HUES6 (cell line): ENCODE measurements at regions not wholly inside any gene's neighbourhood (a gene's known extent, or its start where the extent isn't known, plus 50 kb on each side); places are given as distances from the start of the nearest gene placed in this dataset.

Experiments used
- H3K27ac ChIP-seq: 2 replicates; pipeline ENCODE4 v1.7.0; 2013; ENCODE audit warnings: low read depth, mild to moderate bottlenecking, low read length, inconsistent platforms
- H3K27me3 ChIP-seq: 2 replicates; pipeline ENCODE4 v1.6.1; 2013; ENCODE audit warnings: low read length; ENCODE audit not compliant: control insufficient read depth, insufficient read depth
- H3K36me3 ChIP-seq: 2 replicates; pipeline ENCODE4 v1.6.1; 2013; ENCODE audit warnings: low read length; ENCODE audit not compliant: control insufficient read depth, insufficient read depth
- H3K4me1 ChIP-seq: 2 replicates; pipeline ENCODE4 v1.6.1; 2013; ENCODE audit warnings: low read length; ENCODE audit not compliant: control insufficient read depth, insufficient read depth
- H3K4me3 ChIP-seq: 2 replicates; pipeline ENCODE4 v1.5.1; 2013; ENCODE audit warnings: low read depth, low read length
- H3K9ac ChIP-seq: one replicate; pipeline ENCODE4 v1.6.1; 2013; ENCODE audit warnings: mild to moderate bottlenecking, low read length
- H3K9me3 ChIP-seq: 2 replicates; pipeline ENCODE4 v1.6.1; 2013; ENCODE audit warnings: low read depth, low read length; ENCODE audit not compliant: control insufficient read depth, insufficient read depth

DNA sequence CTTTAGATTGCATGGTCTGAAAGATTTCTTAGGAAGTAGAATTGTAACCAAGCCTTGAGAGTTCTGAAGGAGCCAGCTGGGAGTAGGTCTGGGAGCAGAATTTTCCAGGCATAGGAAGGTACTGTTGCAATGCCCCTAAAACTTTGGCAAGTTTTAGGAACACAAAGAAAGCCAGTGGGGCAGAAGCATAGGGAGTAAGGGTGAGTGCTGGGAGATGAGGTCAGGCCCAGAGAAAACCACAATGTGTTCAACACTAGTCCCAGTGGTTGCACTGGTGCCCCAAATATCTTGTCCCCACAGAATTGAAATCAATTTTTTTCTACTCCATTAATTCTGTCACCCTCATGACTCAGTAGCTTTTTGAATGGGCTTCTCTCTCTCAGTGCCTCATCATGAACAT lies 120.7 kb upstream of the GALNT15 start:
- no peak overlapping the region for H3K9ac ChIP-seq
- H3K27ac ChIP-seq: no peak overlapping the region
- H3K36me3 ChIP-seq: no peaks in the 10 kb centered on the region
- H3K4me1 ChIP-seq: peaks cover 5% of the 10 kb centered on the region; the same call in 1 of the 2 replicates
- H3K27me3 ChIP-seq: no peaks in the 10 kb centered on the region
- no peak overlapping the region for H3K4me3 ChIP-seq
- H3K9me3 ChIP-seq: no peaks in the 10 kb centered on the region

DNA sequence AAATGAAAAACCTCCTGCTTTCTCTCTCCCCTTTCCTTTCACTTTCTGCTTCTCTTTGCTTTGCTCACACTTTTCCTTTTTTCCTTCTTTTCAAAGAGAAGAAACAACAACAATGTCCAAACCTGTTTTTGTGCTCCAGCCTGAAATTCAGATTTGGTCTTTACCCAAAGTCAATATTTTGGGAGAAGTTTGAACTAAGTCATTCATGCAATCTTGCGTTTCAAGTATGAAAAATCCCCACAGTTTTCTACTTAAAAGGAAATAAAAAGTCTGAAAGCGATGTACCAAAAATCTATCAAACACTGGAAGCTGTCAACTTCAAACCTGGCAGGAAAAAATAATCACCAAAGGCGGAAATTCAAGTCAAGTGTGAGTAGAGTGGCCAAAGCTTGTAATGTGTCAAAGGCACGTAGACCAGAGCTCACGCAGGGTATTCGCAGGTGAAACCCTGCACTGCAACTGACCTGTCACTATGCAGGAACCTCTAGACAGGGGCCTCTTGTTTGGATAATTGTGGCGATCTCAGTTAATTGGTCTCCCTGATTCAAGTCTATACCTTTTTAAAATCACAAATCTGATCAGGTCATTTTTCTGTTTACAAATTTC lies 118.8 kb upstream of the GALNT15 start:
- Histone ChIP-seq H3K4me3 (no peak overlapping the region), H3K27ac (no peak overlapping the region), H3K4me1 (peaks cover 14% of the 10 kb centered on the region; the same call in 1 of the 2 replicates), H3K9me3 (no peaks in the 10 kb centered on the region), H3K36me3 (no peaks in the 10 kb centered on the region), H3K27me3 (no peaks in the 10 kb centered on the region), H3K9ac (no peak overlapping the region)

DNA sequence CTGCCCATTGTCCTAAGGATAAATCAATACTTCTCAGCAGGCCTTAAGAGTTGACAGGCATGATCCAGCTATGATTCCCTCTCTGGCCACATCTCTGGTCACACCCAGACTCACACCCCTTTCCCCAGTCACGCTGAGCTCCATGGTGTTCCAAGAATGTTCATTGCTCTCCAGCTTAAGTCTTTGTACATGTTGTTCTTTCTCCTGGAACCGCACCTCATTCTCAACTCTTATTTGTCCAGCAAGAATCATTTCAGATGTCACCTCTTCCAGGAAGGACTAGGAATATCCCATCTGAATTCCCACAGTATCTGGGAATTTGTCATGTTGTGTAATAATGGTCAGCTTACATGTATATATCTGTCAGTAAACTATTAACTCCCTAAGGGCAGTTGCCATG lies 118.3 kb upstream of the GALNT15 start:
- H3K36me3 ChIP-seq: no peaks in the 10 kb centered on the region
- H3K9ac ChIP-seq: no peak overlapping the region
- no peaks in the 10 kb centered on the region for H3K9me3 ChIP-seq
- H3K27ac ChIP-seq: no peak overlapping the region
- H3K4me1 ChIP-seq: peaks cover 14% of the 10 kb centered on the region; the same call in 1 of the 2 replicates
- no peak overlapping the region for H3K4me3 ChIP-seq
- no peaks in the 10 kb centered on the region for H3K27me3 ChIP-seq

DNA sequence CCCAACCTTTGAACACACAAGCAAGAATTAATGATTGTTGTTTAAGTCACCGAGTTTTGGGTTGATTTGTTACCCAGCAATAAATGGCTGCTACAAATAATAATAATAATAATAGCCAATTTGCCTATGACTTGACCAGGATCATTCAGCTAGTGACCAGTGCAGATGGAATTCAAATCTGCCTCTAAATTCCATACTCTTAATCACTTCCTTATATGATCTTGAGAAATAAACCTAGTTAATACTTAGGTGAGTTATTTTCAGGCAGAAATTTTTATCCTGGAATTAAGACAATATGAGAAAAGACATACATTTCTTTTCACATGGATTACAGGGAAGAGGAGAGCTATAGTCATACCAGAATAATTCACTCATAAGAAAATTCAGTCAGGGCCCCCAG lies 116.0 kb upstream of the GALNT15 start:
- Histone ChIP-seq H3K27ac (no peak overlapping the region), H3K4me1 (peaks cover 14% of the 10 kb centered on the region; the same call in 1 of the 2 replicates), H3K9ac (no peak overlapping the region)

DNA sequence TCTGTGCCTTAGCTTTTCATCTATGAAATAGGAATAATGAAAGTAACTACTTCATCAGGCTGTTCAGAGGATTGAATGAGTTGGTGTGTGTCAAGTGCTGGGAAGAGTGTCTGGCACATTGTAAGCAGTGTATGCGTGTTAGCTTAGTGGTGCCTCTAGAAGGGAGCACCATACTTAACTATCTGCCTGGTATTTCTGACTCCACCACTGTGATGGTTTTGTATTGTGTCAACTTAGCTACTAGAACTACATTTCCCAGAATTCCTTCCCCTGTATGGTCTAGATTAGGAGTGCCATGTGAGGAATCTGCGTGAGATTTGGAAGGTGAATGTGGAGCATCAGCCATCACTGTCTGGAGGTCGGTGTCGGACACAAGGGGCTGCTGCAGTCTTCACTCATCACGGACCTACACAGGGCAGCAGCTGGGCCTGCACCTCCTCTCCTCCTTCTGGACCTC lies 115.4 kb upstream of the GALNT15 start:
- H3K4me1 ChIP-seq: peaks cover 14% of the 10 kb centered on the region; the same call in 1 of the 2 replicates
- H3K27me3 ChIP-seq: no peaks in the 10 kb centered on the region
- no peak overlapping the region for H3K9ac ChIP-seq
- no peak overlapping the region for H3K27ac ChIP-seq
- no peak overlapping the region for H3K4me3 ChIP-seq
- no peaks in the 10 kb centered on the region for H3K9me3 ChIP-seq
- no peaks in the 10 kb centered on the region for H3K36me3 ChIP-seq

More for the DNA sequence above, 116.0 kb upstream of the GALNT15 start:
- H3K27me3 ChIP-seq: no peaks in the 10 kb centered on the region
- no peak overlapping the region for H3K4me3 ChIP-seq
- H3K9me3 ChIP-seq: no peaks in the 10 kb centered on the region
- H3K36me3 ChIP-seq: no peaks in the 10 kb centered on the region

- no peak overlapping the region for H3K4me3 ChIP-seq
- no peak overlapping the region for H3K9ac ChIP-seq
- no peaks in the 10 kb centered on the region for H3K9me3 ChIP-seq
- H3K27me3 ChIP-seq: no peaks in the 10 kb centered on the region
- H3K27ac ChIP-seq: no peak overlapping the region
- no peaks in the 10 kb centered on the region for H3K36me3 ChIP-seq
- peaks cover 14% of the 10 kb centered on the region; the same call in 1 of the 2 replicates for H3K4me1 ChIP-seq
Measured at GRCh38 chr3:16059711-16060357, 114.6 kb upstream of the GALNT15 start.

DNA sequence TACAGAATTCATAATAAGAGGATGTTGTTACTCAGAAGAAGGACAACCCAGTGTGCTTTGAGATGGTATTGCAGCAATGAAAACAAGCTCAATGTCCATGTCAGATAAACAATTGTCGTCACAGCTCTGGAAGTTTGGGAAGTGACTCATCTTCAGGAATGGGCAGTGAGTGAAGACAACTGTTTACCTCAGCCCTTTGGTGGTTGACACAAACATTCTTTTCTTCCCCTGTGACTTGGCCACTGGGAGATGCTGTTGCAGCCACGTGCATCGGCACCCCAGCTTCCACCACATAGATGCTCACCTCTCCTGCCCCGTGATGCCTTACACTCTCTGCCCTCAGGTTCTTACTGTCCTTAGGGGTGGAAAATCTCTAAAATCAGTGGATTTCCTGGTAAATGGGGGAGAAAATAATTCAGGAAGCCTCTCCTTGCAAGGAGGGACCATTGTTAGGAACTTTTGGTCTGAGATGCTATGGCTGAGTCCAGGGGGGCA lies 114.1 kb upstream of the GALNT15 start:
- no peak overlapping the region; the same call in 1 of the 2 replicates for H3K4me3 ChIP-seq
- no peak overlapping the region for H3K9ac ChIP-seq
- no peaks in the 10 kb centered on the region for H3K9me3 ChIP-seq
- no peaks in the 10 kb centered on the region for H3K27me3 ChIP-seq
- H3K27ac ChIP-seq: no peak overlapping the region
- H3K4me1 ChIP-seq: peaks cover 14% of the 10 kb centered on the region; the same call in 1 of the 2 replicates
- H3K36me3 ChIP-seq: no peaks in the 10 kb centered on the region

- Histone ChIP-seq H3K36me3 (no peaks in the 10 kb centered on the region), H3K9ac (no peak overlapping the region), H3K4me3 (no peak overlapping the region; the same call in 1 of the 2 replicates), H3K27me3 (no peaks in the 10 kb centered on the region), H3K9me3 (no peaks in the 10 kb centered on the region), H3K27ac (no peak overlapping the region), H3K4me1 (peaks cover 14% of the 10 kb centered on the region; the same call in 1 of the 2 replicates)
Measured at GRCh38 chr3:16060945-16061344, 113.5 kb upstream of the GALNT15 start.

- H3K27ac ChIP-seq: no peak overlapping the region
- peaks cover 14% of the 10 kb centered on the region; the same call in 1 of the 2 replicates for H3K4me1 ChIP-seq
Measured at GRCh38 chr3:16061491-16061890, 113.0 kb upstream of the GALNT15 start.

GRCh38 chr3:16063603-16064002 lies 110.9 kb upstream of the GALNT15 start:
- Histone ChIP-seq H3K9me3 (no peaks in the 10 kb centered on the region), H3K4me1 (peaks cover 14% of the 10 kb centered on the region; the same call in 1 of the 2 replicates)

More at GRCh38 chr3:16061491-16061890, 113.0 kb upstream of the GALNT15 start:
- Histone ChIP-seq H3K36me3 (no peaks in the 10 kb centered on the region), H3K9me3 (no peaks in the 10 kb centered on the region), H3K27me3 (no peaks in the 10 kb centered on the region), H3K9ac (no peak overlapping the region), H3K4me3 (no peak overlapping the region)

More at GRCh38 chr3:16063603-16064002, 110.9 kb upstream of the GALNT15 start:
- Histone ChIP-seq H3K36me3 (no peaks in the 10 kb centered on the region), H3K27ac (no peak overlapping the region), H3K9ac (no peak overlapping the region), H3K27me3 (no peaks in the 10 kb centered on the region), H3K4me3 (no peak overlapping the region)
